ENCODE measurements at regions not wholly inside any gene's neighbourhood (a gene's known extent, or its start where the extent isn't known, plus 50 kb on each side); places are given as distances from the start of the nearest gene placed in this dataset.

- intact Hi-C loops (cut with DNase I) = no loop called here
- no peak for DNase-seq
Observed at GRCh38 chr13:103246581-103247200, 180.5 kb upstream of the SLC10A2 start.

- intact Hi-C loops (cut with DNase I) = no loop called here
- DNase-seq = no peak
Observed at GRCh38 chr13:103243495-103243894, 177.3 kb upstream of the SLC10A2 start.

- DNase-seq = no peak
- intact Hi-C loops (cut with DNase I) = no loop called here
Observed at GRCh38 chr13:103238441-103238840, 172.2 kb upstream of the SLC10A2 start.

GRCh38 chr13:103236213-103236612 is 170.0 kb upstream of the SLC10A2 start:
- intact Hi-C loops (cut with DNase I) = no loop called here
- DNase-seq = no peak

GRCh38 chr13:103229674-103230073 is 163.5 kb upstream of the SLC10A2 start:
- intact Hi-C loops (cut with DNase I) = no loop called here
- DNase-seq = no peak

GRCh38 chr13:103224804-103225203 is 158.6 kb upstream of the SLC10A2 start:
- no peak for DNase-seq
- intact Hi-C loops (cut with DNase I) = no loop called here

- intact Hi-C loops (cut with DNase I) = no loop called here
Observed at GRCh38 chr13:103222683-103223082, 156.5 kb upstream of the SLC10A2 start.

GRCh38 chr13:103218253-103218652 is 152.0 kb upstream of the SLC10A2 start:
- intact Hi-C loops (cut with DNase I) = no loop called here
- no peak for DNase-seq

More at GRCh38 chr13:103222683-103223082, 156.5 kb upstream of the SLC10A2 start:
- DNase-seq = no peak

- intact Hi-C loops (cut with DNase I) = no loop called here
- DNase-seq = no peak
Observed at GRCh38 chr13:103213152-103213551, 146.9 kb upstream of the SLC10A2 start.

GRCh38 chr13:103210348-103210747 is 144.1 kb upstream of the SLC10A2 start:
- DNase-seq = no peak
- intact Hi-C loops (cut with DNase I) = no loop called here

GRCh38 chr13:103203735-103204330 is 137.6 kb upstream of the SLC10A2 start:
- DNase-seq = no peak
- intact Hi-C loops (cut with DNase I) = no loop called here

- intact Hi-C loops (cut with DNase I) = no loop called here
- no peak for DNase-seq
Observed at GRCh38 chr13:103200118-103200885, 134.1 kb upstream of the SLC10A2 start.

GRCh38 chr13:103199380-103200088 is 133.3 kb upstream of the SLC10A2 start:
- intact Hi-C loops (cut with DNase I) = no loop called here
- no peak for DNase-seq

- DNase-seq = no peak
- intact Hi-C loops (cut with DNase I) = no loop called here
Observed at GRCh38 chr13:103196356-103196755, 130.1 kb upstream of the SLC10A2 start.

- DNase-seq = no peak
- intact Hi-C loops (cut with DNase I) = no loop called here
Observed at GRCh38 chr13:103195762-103196161, 129.5 kb upstream of the SLC10A2 start.

GRCh38 chr13:103194871-103195270 is 128.7 kb upstream of the SLC10A2 start:
- intact Hi-C loops (cut with DNase I) = no loop called here
- no peak for DNase-seq

- DNase-seq = no peak
- intact Hi-C loops (cut with DNase I) = no loop called here
Observed at GRCh38 chr13:103192511-103193135, 126.4 kb upstream of the SLC10A2 start.

GRCh38 chr13:103190841-103191240 is 124.6 kb upstream of the SLC10A2 start:
- no peak for DNase-seq
- intact Hi-C loops (cut with DNase I) = no loop called here

GRCh38 chr13:103188713-103189326 is 122.6 kb upstream of the SLC10A2 start:
- intact Hi-C loops (cut with DNase I) = no loop called here

GRCh38 chr13:103187721-103188156 is 121.5 kb upstream of the SLC10A2 start:
- DNase-seq = no peak
- intact Hi-C loops (cut with DNase I) = no loop called here

More at GRCh38 chr13:103188713-103189326, 122.6 kb upstream of the SLC10A2 start:
- no peak for DNase-seq

Data from posterior cingulate gyrus (tissue), 11 donors.